ENCODE measurements at regions not wholly inside any gene's neighbourhood (a gene's known extent, or its start where the extent isn't known, plus 50 kb on each side); places are given as distances from the start of the nearest gene placed in this dataset.

GRCh38 chr9:13904746-13905145 lies 409.2 kb downstream of the NFIB start:
- FAIRE-seq: no peak
- no peak for TF ChIP-seq TAF1 (IDR thresholded peaks at IDR 0.05; ENCODE audit: borderline replicate concordance, low read depth, low read length)
- TF ChIP-seq POLR2A (IDR thresholded peaks at IDR 0.05; ENCODE audit: low read depth, low read length): no peak
- no peak for TF ChIP-seq POLR2AphosphoS5 (IDR thresholded peaks at IDR 0.05; ENCODE audit: low read depth, low read length)
- DNase-seq (ENCODE audit: insufficient read length): no peak

GRCh38 chr9:13904311-13904710 lies 409.6 kb downstream of the NFIB start:
- no peak for DNase-seq (ENCODE audit: insufficient read length)
- no peak for TF ChIP-seq POLR2AphosphoS5 (IDR thresholded peaks at IDR 0.05; ENCODE audit: low read depth, low read length)
- no peak for TF ChIP-seq TAF1 (IDR thresholded peaks at IDR 0.05; ENCODE audit: borderline replicate concordance, low read depth, low read length)
- no peak for TF ChIP-seq POLR2A (IDR thresholded peaks at IDR 0.05; ENCODE audit: low read depth, low read length)
- FAIRE-seq: no peak

GRCh38 chr9:13902286-13903066 lies 411.5 kb downstream of the NFIB start:
- DNase-seq (ENCODE audit: insufficient read length) (no peak), FAIRE-seq (no peak)
- no peak for TF ChIP-seq TAF1 (IDR thresholded peaks at IDR 0.05; ENCODE audit: borderline replicate concordance, low read depth, low read length)
- no peak for TF ChIP-seq POLR2A (IDR thresholded peaks at IDR 0.05; ENCODE audit: low read depth, low read length)
- TF ChIP-seq POLR2AphosphoS5 (IDR thresholded peaks at IDR 0.05; ENCODE audit: low read depth, low read length): no peak

GRCh38 chr9:13901176-13901575 lies 412.8 kb downstream of the NFIB start:
- TF ChIP-seq TAF1 (IDR thresholded peaks at IDR 0.05; ENCODE audit: borderline replicate concordance, low read depth, low read length) (no peak), POLR2A (IDR thresholded peaks at IDR 0.05; ENCODE audit: low read depth, low read length) (no peak), POLR2AphosphoS5 (IDR thresholded peaks at IDR 0.05; ENCODE audit: low read depth, low read length) (no peak)
- DNase-seq (ENCODE audit: insufficient read length) (no peak), FAIRE-seq (no peak)

- no peak for FAIRE-seq
- no peak for DNase-seq (ENCODE audit: insufficient read length)
- no peak for TF ChIP-seq TAF1 (IDR thresholded peaks at IDR 0.05; ENCODE audit: borderline replicate concordance, low read depth, low read length)
These were observed 413.5 kb downstream of the NFIB start for GRCh38 chr9:13900449-13900848.

GRCh38 chr9:13899924-13900323 lies 414.0 kb downstream of the NFIB start:
- TF ChIP-seq TAF1 (IDR thresholded peaks at IDR 0.05; ENCODE audit: borderline replicate concordance, low read depth, low read length) (no peak), POLR2A (IDR thresholded peaks at IDR 0.05; ENCODE audit: low read depth, low read length) (no peak), POLR2AphosphoS5 (IDR thresholded peaks at IDR 0.05; ENCODE audit: low read depth, low read length) (no peak)
- FAIRE-seq: no peak

GRCh38 chr9:13898957-13899356 lies 415.0 kb downstream of the NFIB start:
- TF ChIP-seq POLR2A (IDR thresholded peaks at IDR 0.05; ENCODE audit: low read depth, low read length) (no peak), POLR2AphosphoS5 (IDR thresholded peaks at IDR 0.05; ENCODE audit: low read depth, low read length) (no peak), TAF1 (IDR thresholded peaks at IDR 0.05; ENCODE audit: borderline replicate concordance, low read depth, low read length) (no peak)
- FAIRE-seq: no peak
- DNase-seq (ENCODE audit: insufficient read length): no peak

More at GRCh38 chr9:13899924-13900323, 414.0 kb downstream of the NFIB start:
- DNase-seq (ENCODE audit: insufficient read length): no peak

- FAIRE-seq (no peak), DNase-seq (ENCODE audit: insufficient read length) (no peak)
- TF ChIP-seq TAF1 (IDR thresholded peaks at IDR 0.05; ENCODE audit: borderline replicate concordance, low read depth, low read length): no peak
- TF ChIP-seq POLR2AphosphoS5 (IDR thresholded peaks at IDR 0.05; ENCODE audit: low read depth, low read length): no peak
- no peak for TF ChIP-seq POLR2A (IDR thresholded peaks at IDR 0.05; ENCODE audit: low read depth, low read length)
These were observed 416.8 kb downstream of the NFIB start for GRCh38 chr9:13896922-13897835.

GRCh38 chr9:13896047-13896446 lies 417.9 kb downstream of the NFIB start:
- no peak for DNase-seq (ENCODE audit: insufficient read length)
- FAIRE-seq: no peak
- TF ChIP-seq TAF1 (IDR thresholded peaks at IDR 0.05; ENCODE audit: borderline replicate concordance, low read depth, low read length) (no peak), POLR2AphosphoS5 (IDR thresholded peaks at IDR 0.05; ENCODE audit: low read depth, low read length) (no peak), POLR2A (IDR thresholded peaks at IDR 0.05; ENCODE audit: low read depth, low read length) (no peak)

- no peak for FAIRE-seq
- DNase-seq (ENCODE audit: insufficient read length): no peak
- TF ChIP-seq POLR2A (IDR thresholded peaks at IDR 0.05; ENCODE audit: low read depth, low read length) (no peak), TAF1 (IDR thresholded peaks at IDR 0.05; ENCODE audit: borderline replicate concordance, low read depth, low read length) (no peak), POLR2AphosphoS5 (IDR thresholded peaks at IDR 0.05; ENCODE audit: low read depth, low read length) (no peak)
These were observed 428.7 kb downstream of the NFIB start for GRCh38 chr9:13885258-13885657.

- TF ChIP-seq POLR2AphosphoS5 (IDR thresholded peaks at IDR 0.05; ENCODE audit: low read depth, low read length) (no peak), POLR2A (IDR thresholded peaks at IDR 0.05; ENCODE audit: low read depth, low read length) (no peak), TAF1 (IDR thresholded peaks at IDR 0.05; ENCODE audit: borderline replicate concordance, low read depth, low read length) (no peak)
- FAIRE-seq: no peak
- no peak for DNase-seq (ENCODE audit: insufficient read length)
These were observed 434.0 kb downstream of the NFIB start for GRCh38 chr9:13879981-13880380.

Data from GM12892 (cell line).